Gastrocnemius medialis (tissue), 4 donors: ENCODE measurements at regions not wholly inside any gene's neighbourhood (a gene's known extent, or its start where the extent isn't known, plus 50 kb on each side); places are given as distances from the start of the nearest gene placed in this dataset.

Experiments
- ATAC-seq, 2 donors: fragments of 150-250 bp; one replicate each; pipeline ENCODE4 v1.9.1; 2016
- DNase-seq, 2 donors: peaks; one replicate each; pipeline ENCODE4 v3.0.0-alpha.2; 2019
- H3K27ac ChIP-seq, 4 donors: fragments of 200-600 bp; sonication (generic); 1 replicate in 1 of 4; 2 replicates in 3 of 4; pipeline ENCODE4 v1.5.1; 2016 to 2018; ENCODE audit warnings: mild to moderate bottlenecking in 2 of 4, moderate library complexity in 1 of 4
- H3K27me3 ChIP-seq, 3 donors: fragments of 200-600 bp; sonication (generic) in 2 of 3; 1 replicate in 1 of 3; 2 replicates in 2 of 3; pipeline versions ENCODE4 v1.5.1 to v1.6.0; 2016 to 2019; ENCODE audit warnings: mild to moderate bottlenecking in 1 of 3, moderate library complexity in 1 of 3
- H3K36me3 ChIP-seq, 2 donors: fragments of 200-600 bp; sonication (generic) in 1 of 2; one replicate each; pipeline ENCODE4 v1.5.1; 2017 to 2018
- H3K4me1 ChIP-seq, 2 donors: fragments of 200-600 bp; sonication (generic) in 1 of 2; one replicate each; pipeline ENCODE4 v1.5.1; 2016 to 2017; ENCODE audit warnings: mild to moderate bottlenecking in 2 of 2
- H3K4me3 ChIP-seq, 4 donors: fragments of 200-600 bp; sonication (generic) in 3 of 4; 1 replicate in 1 of 4; 2 replicates in 3 of 4; pipeline ENCODE4 v1.5.1; 2016 to 2019; ENCODE audit warnings: mild to moderate bottlenecking in 2 of 4
- H3K9me3 ChIP-seq, 3 donors: fragments of 200-600 bp; sonication (generic) in 2 of 3; 1 replicate in 1 of 3; 2 replicates in 2 of 3; pipeline ENCODE4 v1.5.1; 2016 to 2019
- CTCF ChIP-seq, 5 experiments: fragments of 450-650 bp in 3 of 5; fragments of 200-600 bp in 2 of 5; sonication (generic) in 2 of 5; IDR thresholded peaks in 4 of 5; conservative IDR thresholded peaks in 1 of 5; 1 replicate in 4 of 5; 2 replicates in 1 of 5; pipeline ENCODE4 v1.5.1; 2016 to 2019; ENCODE audit warnings: antibody characterized with exemption in 5 of 5, mild to moderate bottlenecking in 3 of 5, moderate library complexity in 3 of 5
- POLR2A ChIP-seq, 2 donors: fragments of 450-650 bp; IDR thresholded peaks; one replicate each; pipeline ENCODE4 v1.6.1; 2017; ENCODE audit warnings: antibody characterized with exemption in 2 of 2, mild to moderate bottlenecking in 2 of 2, moderate library complexity in 2 of 2
- in situ Hi-C, 4 donors: fragments of 200-750 bp; cut with MboI; loops; one replicate each; pipeline versions ENCODE4 v1.15.0 to v1.8.0; 2017; ENCODE audit warnings: low sequenced_read_pairs in 4 of 4
- intact Hi-C: fragments of 100-400 bp; cut with DNase I; formaldehyde crosslinking; loops from one replicate; pipeline ENCODE4 v1.15.1; 2023; ENCODE audit warnings: low total_unique reads

GRCh38 chr12:4054630-4055029, 181.4 kb upstream of the PARP11 start:
- ATAC-seq, result no peak
- intact Hi-C loops, result no loop called here
- no peak overlapping the region for H3K4me3 ChIP-seq

GRCh38 chr12:4052691-4053090, 179.5 kb upstream of the PARP11 start:
- TF ChIP-seq CTCF (IDR thresholded peaks at IDR 0.05 in 4 of 5, conservative IDR thresholded peaks at IDR 0.05 in 1 of 5) (no peak), POLR2A (IDR thresholded peaks at IDR 0.05) (no peak)
- Histone ChIP-seq H3K9me3 (no peaks in the 10 kb centered on the region), H3K27me3 (no peaks in the 10 kb centered on the region)

More at GRCh38 chr12:4054630-4055029, 181.4 kb upstream of the PARP11 start:
- in situ Hi-C loops, result no loop called here
- Histone ChIP-seq H3K9me3 (no peaks in the 10 kb centered on the region), H3K36me3 (no peaks in the 10 kb centered on the region), H3K27ac (no peak overlapping the region), H3K27me3 (no peaks in the 10 kb centered on the region), H3K4me1 (no peaks in the 10 kb centered on the region)
- no peak for DNase-seq
- TF ChIP-seq CTCF (IDR thresholded peaks at IDR 0.05 in 4 of 5, conservative IDR thresholded peaks at IDR 0.05 in 1 of 5) (no peak), POLR2A (IDR thresholded peaks at IDR 0.05) (no peak)

GRCh38 chr12:4051596-4051995, 178.4 kb upstream of the PARP11 start:
- TF ChIP-seq CTCF (IDR thresholded peaks at IDR 0.05 in 4 of 5, conservative IDR thresholded peaks at IDR 0.05 in 1 of 5) (no peak), POLR2A (IDR thresholded peaks at IDR 0.05) (no peak)
- no peak for DNase-seq
- Histone ChIP-seq H3K27ac (no peak overlapping the region), H3K36me3 (no peaks in the 10 kb centered on the region), H3K27me3 (no peaks in the 10 kb centered on the region), H3K9me3 (no peaks in the 10 kb centered on the region), H3K4me3 (no peak overlapping the region), H3K4me1 (no peaks in the 10 kb centered on the region)
- intact Hi-C loops, result no loop called here
- in situ Hi-C loops, result no loop called here
- ATAC-seq, result no peak

More at GRCh38 chr12:4052691-4053090, 179.5 kb upstream of the PARP11 start:
- ATAC-seq, result no peak
- H3K27ac ChIP-seq, result no peak overlapping the region
- H3K4me1 ChIP-seq, result no peaks in the 10 kb centered on the region
- no peaks in the 10 kb centered on the region for H3K36me3 ChIP-seq
- in situ Hi-C loops, result no loop called here
- intact Hi-C loops, result no loop called here
- H3K4me3 ChIP-seq, result no peak overlapping the region
- DNase-seq, result no peak

- no peak for TF ChIP-seq POLR2A (IDR thresholded peaks at IDR 0.05)
- TF ChIP-seq CTCF (IDR thresholded peaks at IDR 0.05 in 4 of 5, conservative IDR thresholded peaks at IDR 0.05 in 1 of 5), result no peak
- Histone ChIP-seq H3K4me1 (no peaks in the 10 kb centered on the region), H3K27ac (no peak overlapping the region), H3K9me3 (no peaks in the 10 kb centered on the region), H3K36me3 (no peaks in the 10 kb centered on the region), H3K27me3 (no peaks in the 10 kb centered on the region), H3K4me3 (no peak overlapping the region)
- intact Hi-C loops, result no loop called here
- in situ Hi-C loops, result no loop called here
- DNase-seq (no peak), ATAC-seq (no peak)
Observed at GRCh38 chr12:4050340-4050739, 177.1 kb upstream of the PARP11 start.
